HFFc6 (cell line): ENCODE measurements at regions not wholly inside any gene's neighbourhood (a gene's known extent, or its start where the extent isn't known, plus 50 kb on each side); places are given as distances from the start of the nearest gene placed in this dataset.
"Not testable (repeated sequence)": the region's sequence is repeated elsewhere in the genome, so short reads cannot be mapped to it uniquely, and the experiment has no call there.

Source experiments
- DNase-seq: peaks from one replicate; pipeline ENCODE4 v3.0.0-alpha.2; 2018
- H3K27ac Mint-ChIP-seq: 2 replicates; pipeline ENCODE4 v1.8.0; 2020; ENCODE audit warnings: mild to moderate bottlenecking, mixed read lengths
- H3K27me3 Mint-ChIP-seq: 2 replicates; pipeline ENCODE4 v1.8.0; 2021; ENCODE audit warnings: mild to moderate bottlenecking, moderate library complexity, mixed read lengths; ENCODE audit not compliant: insufficient read depth
- H3K36me3 Mint-ChIP-seq: 2 replicates; pipeline ENCODE4 v1.8.0; 2021; ENCODE audit warnings: low read depth, mixed read lengths
- H3K4me1 Mint-ChIP-seq: 2 replicates; pipeline ENCODE4 v1.8.0; 2020; ENCODE audit warnings: low read depth, mixed read lengths
- H3K4me3 Mint-ChIP-seq: 2 replicates; pipeline ENCODE4 v1.8.0; 2020; ENCODE audit warnings: mild to moderate bottlenecking, moderate library complexity, mixed read lengths
- H3K9me3 Mint-ChIP-seq: 2 replicates; pipeline ENCODE4 v1.8.0; 2020; ENCODE audit warnings: mild to moderate bottlenecking, mixed read lengths
- TF ChIP-seq, protein P1 (sequence below): fragments of 200-600 bp; sonication (generic); IDR thresholded peaks from 2 replicates; pipeline ENCODE4 v1.5.0; 2021; ENCODE audit warnings: antibody characterized with exemption, mild to moderate bottlenecking

DNA sequence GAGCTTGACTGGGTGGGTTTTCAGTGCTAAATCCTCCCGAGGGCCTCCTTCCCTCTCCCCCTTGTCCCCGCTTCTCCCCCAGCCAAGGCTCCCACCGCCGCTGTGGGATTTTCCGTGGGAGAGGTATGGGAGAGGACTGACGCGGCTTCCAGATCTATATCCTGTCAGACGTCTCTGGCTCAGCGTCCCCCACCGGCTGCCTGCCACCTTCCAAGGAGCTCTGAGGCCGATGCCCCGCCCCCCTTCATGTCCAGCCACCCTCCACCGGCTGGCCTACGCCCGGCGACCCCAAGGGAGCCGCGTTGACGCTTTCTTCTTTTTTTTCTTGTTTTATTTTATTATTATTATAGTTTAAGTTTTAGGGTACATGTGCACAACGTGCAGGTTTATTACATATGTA, 3916.7 kb upstream of the OR11H1 start:
- not testable (repeated sequence) for H3K27me3 Mint-ChIP-seq, H3K4me1 Mint-ChIP-seq, H3K27ac Mint-ChIP-seq, DNase-seq, H3K4me3 Mint-ChIP-seq
- Mint-ChIP-seq H3K36me3 (peaks cover 19% of the 10 kb centered on the region), H3K9me3 (peaks cover 81% of the 10 kb centered on the region)

DNA sequence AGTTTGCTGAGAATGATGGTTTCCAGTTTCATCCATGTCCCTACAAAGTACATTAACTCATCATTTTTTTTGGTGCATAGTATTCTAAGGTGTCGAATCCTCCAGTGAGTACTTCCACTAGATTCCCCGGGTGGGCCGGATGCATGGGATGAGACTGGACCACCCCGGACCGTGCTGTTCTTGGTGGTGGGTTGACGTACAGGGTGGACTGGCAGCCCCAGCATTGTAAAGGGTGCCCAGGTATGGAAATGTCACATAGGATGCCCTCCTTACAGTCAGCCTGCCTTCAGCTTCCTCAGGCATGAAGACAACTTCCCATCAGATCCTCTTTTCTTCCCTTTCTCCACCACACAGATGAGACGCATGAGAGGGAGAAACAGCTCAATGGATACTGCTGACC, 3916.1 kb upstream of the OR11H1 start:
- Mint-ChIP-seq H3K9me3 (peaks cover 81% of the 10 kb centered on the region), H3K36me3 (peaks cover 22% of the 10 kb centered on the region)
- not testable (repeated sequence) for H3K27ac Mint-ChIP-seq, DNase-seq, H3K4me3 Mint-ChIP-seq, H3K27me3 Mint-ChIP-seq, H3K4me1 Mint-ChIP-seq

- not testable (repeated sequence) for H3K4me1 Mint-ChIP-seq, H3K4me3 Mint-ChIP-seq, DNase-seq, H3K27me3 Mint-ChIP-seq, H3K27ac Mint-ChIP-seq
- Mint-ChIP-seq H3K9me3 (peaks cover 79% of the 10 kb centered on the region), H3K36me3 (peaks cover 31% of the 10 kb centered on the region)
These were observed 3914.7 kb upstream of the OR11H1 start for GRCh38 chr22:11613081-11613897.

DNA sequence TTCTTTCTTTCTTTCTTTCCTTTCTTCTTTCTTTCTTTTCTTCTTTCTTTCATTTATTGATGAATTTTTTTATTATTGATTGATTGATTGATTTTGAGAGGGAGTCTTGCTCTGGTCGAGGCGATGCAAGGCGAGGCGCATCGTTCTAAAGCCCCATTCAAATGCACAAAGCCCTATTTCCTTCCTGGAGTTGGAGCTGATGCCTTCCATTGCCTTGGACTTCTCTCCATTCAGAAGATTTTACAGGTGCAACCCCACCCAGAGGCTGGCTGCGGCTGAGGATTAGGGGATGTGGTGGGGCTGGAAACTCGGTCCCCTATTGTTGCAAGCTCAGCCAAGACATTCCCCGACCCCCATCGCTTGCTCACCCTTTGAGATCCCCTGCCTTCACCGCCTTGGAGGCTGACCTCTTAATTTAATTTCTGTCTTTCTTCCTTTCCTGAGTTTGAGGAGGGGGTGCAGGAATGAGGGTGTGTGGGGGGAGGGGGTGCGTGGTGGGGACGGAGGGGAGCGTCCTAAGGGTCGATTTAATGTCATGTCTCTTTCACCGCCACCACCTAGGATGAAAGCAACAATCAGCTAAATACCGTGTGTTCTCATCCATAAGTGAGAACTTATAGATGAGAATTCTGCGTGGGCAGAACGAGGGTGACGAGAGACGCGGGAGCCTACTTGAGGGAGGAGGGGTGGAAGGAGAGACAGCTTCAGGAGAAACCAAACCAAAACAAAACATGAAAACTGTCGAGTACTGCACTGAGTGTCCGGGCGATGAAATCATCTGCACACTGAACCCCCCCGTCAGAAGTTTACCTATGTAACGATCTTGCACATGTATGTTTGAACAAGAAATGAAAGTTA, 3913.9 kb upstream of the OR11H1 start:
- Mint-ChIP-seq H3K27ac (no peak overlapping the region), H3K9me3 (peaks cover 79% of the 10 kb centered on the region), H3K4me1 (no peaks in the 10 kb centered on the region), H3K4me3 (no peak overlapping the region), H3K27me3 (peaks cover 2% of the 10 kb centered on the region), H3K36me3 (peaks cover 35% of the 10 kb centered on the region)
- DNase-seq = no peak
- TF ChIP-seq, protein P1, sequence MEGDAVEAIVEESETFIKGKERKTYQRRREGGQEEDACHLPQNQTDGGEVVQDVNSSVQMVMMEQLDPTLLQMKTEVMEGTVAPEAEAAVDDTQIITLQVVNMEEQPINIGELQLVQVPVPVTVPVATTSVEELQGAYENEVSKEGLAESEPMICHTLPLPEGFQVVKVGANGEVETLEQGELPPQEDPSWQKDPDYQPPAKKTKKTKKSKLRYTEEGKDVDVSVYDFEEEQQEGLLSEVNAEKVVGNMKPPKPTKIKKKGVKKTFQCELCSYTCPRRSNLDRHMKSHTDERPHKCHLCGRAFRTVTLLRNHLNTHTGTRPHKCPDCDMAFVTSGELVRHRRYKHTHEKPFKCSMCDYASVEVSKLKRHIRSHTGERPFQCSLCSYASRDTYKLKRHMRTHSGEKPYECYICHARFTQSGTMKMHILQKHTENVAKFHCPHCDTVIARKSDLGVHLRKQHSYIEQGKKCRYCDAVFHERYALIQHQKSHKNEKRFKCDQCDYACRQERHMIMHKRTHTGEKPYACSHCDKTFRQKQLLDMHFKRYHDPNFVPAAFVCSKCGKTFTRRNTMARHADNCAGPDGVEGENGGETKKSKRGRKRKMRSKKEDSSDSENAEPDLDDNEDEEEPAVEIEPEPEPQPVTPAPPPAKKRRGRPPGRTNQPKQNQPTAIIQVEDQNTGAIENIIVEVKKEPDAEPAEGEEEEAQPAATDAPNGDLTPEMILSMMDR = no peak

GRCh38 chr22:11614798-11615433, 3913.1 kb upstream of the OR11H1 start:
- peaks cover 87% of the 10 kb centered on the region for H3K9me3 Mint-ChIP-seq
- not testable (repeated sequence) for DNase-seq, H3K27me3 Mint-ChIP-seq, H3K4me1 Mint-ChIP-seq, H3K4me3 Mint-ChIP-seq, H3K27ac Mint-ChIP-seq
- H3K36me3 Mint-ChIP-seq = peaks cover 43% of the 10 kb centered on the region

GRCh38 chr22:11616811-11617210, 3911.2 kb upstream of the OR11H1 start:
- no peak overlapping the region for H3K4me3 Mint-ChIP-seq
- peaks cover 40% of the 10 kb centered on the region for H3K36me3 Mint-ChIP-seq
- DNase-seq = no peak
- no peak overlapping the region for H3K27ac Mint-ChIP-seq
- H3K9me3 Mint-ChIP-seq = peaks cover 86% of the 10 kb centered on the region
- no peaks in the 10 kb centered on the region for H3K4me1 Mint-ChIP-seq
- peaks cover 4% of the 10 kb centered on the region for H3K27me3 Mint-ChIP-seq
- TF ChIP-seq, protein P1 = no peak

DNA sequence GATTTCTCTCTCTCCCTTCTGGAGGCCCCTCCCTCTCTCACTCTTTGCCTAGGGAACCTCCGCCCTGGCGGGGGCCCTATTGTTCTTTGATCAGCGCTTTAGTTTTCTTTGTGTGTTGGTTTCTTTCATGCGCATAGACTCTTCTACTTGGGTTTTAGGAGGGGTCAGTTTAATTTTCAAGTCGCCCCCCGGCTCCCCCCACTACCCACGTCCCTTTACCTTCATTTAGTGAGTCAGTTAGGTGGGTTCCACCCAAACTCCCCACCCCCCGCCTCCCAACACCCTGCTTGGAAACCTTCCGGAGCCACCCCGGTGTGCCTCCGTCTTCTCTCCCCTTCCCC, 3909.7 kb upstream of the OR11H1 start:
- not testable (repeated sequence) for H3K4me1 Mint-ChIP-seq, DNase-seq, H3K27me3 Mint-ChIP-seq, H3K4me3 Mint-ChIP-seq, H3K27ac Mint-ChIP-seq
- Mint-ChIP-seq H3K36me3 (peaks cover 39% of the 10 kb centered on the region), H3K9me3 (peaks cover 82% of the 10 kb centered on the region)

- DNase-seq, H3K4me3 Mint-ChIP-seq, H3K27ac Mint-ChIP-seq, H3K4me1 Mint-ChIP-seq, H3K27me3 Mint-ChIP-seq: not testable (repeated sequence)
- Mint-ChIP-seq H3K9me3 (peaks cover 81% of the 10 kb centered on the region), H3K36me3 (peaks cover 39% of the 10 kb centered on the region)
These were observed 3909.3 kb upstream of the OR11H1 start for GRCh38 chr22:11618688-11619087.

DNA sequence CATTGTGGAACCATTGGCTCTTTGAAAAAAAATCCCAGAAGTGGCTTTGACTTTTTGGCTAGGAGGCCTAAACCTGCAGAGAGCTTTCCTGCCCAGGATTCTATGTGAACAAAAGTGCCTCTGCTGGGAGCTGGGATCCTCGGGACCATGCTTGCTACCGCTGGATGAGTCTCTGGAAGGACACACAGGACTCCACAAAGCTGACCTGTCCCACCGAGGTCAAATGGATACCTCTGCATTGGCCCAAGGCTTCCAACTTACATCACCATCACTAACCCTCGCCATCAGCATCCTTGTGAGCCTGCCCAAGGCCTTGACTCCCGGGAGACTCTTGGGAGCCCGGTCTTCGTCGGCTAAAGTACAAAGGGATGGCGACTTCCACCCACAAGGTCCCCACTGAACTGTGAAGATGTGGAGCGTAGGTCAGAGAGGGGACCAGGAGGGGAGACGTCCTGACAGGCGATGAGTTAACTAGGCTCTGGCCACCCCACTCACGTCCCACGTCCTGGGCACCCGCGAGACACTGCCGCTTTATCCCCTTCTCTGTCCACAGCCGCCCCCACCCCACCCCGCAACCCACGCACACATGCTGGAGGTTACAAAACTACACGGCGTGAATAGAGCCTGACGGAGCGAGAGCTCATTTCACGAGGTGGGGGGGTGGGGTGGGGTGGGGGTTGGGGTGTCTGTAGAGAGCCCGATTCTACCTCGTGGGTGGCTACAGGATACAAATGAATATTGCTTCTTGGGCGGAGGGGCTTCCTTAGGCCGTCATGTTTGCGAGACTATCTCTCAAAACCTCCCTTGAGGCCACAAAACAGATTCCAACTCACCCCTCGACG, 3906.8 kb upstream of the OR11H1 start:
- not testable (repeated sequence) for H3K27me3 Mint-ChIP-seq, H3K27ac Mint-ChIP-seq, H3K4me3 Mint-ChIP-seq, H3K4me1 Mint-ChIP-seq, DNase-seq
- Mint-ChIP-seq H3K9me3 (peaks cover 84% of the 10 kb centered on the region), H3K36me3 (peaks cover 38% of the 10 kb centered on the region)

GRCh38 chr22:11622774-11623173, 3905.2 kb upstream of the OR11H1 start:
- Mint-ChIP-seq H3K9me3 (peaks cover 84% of the 10 kb centered on the region), H3K36me3 (peaks cover 29% of the 10 kb centered on the region)
- not testable (repeated sequence) for H3K4me1 Mint-ChIP-seq, DNase-seq, H3K4me3 Mint-ChIP-seq, H3K27me3 Mint-ChIP-seq, H3K27ac Mint-ChIP-seq
